ENCODE measurements at regions not wholly inside any gene's neighbourhood (a gene's known extent, or its start where the extent isn't known, plus 50 kb on each side); places are given as distances from the start of the nearest gene placed in this dataset.

DNA sequence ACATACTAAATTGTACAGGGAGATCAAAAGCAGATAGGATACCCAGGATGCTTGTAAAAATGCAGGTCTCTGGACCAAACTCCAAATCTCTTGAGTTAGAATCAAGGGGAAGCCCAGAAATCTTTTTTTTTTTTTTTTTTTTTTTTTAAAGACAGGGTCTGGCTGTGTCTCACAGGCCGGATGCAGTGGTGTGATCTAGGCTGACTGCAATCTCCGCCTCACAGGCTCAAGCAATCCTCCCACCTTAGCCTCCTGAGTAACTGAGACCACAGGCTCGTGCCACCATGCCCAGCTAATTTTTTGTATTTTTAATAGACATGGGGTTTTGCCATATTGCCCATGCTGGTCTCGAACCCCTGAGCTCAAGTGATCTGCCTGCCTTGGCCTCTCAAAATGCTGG lies 373.5 kb downstream of the SHQ1 start:
- TF ChIP-seq CTCF (conservative IDR thresholded peaks at IDR 0.05; ENCODE audit: low read depth, low read length) (no peak), RFX5 (IDR thresholded peaks at IDR 0.05; ENCODE audit: low read depth, low read length) (no peak), NFE2L2 (IDR thresholded peaks at IDR 0.05; ENCODE audit: low read depth, low read length) (no peak), FOS (IDR thresholded peaks at IDR 0.05; ENCODE audit: low read depth, low read length) (no peak), POLR2A (IDR thresholded peaks at IDR 0.05; ENCODE audit: low read depth, low read length) (no peak), MXI1 (IDR thresholded peaks at IDR 0.05; ENCODE audit: borderline replicate concordance, low read depth, low read length) (no peak), MAFK (IDR thresholded peaks at IDR 0.05; ENCODE audit: low read depth, low read length) (no peak), RCOR1 (IDR thresholded peaks at IDR 0.05; ENCODE audit: insufficient replicate concordance, low read length) (no peak), CHD1 (IDR thresholded peaks at IDR 0.05; ENCODE audit: low read depth, low read length) (no peak), RAD21 (IDR thresholded peaks at IDR 0.05; ENCODE audit: low read length) (no peak), CEBPB (IDR thresholded peaks at IDR 0.05; ENCODE audit: low read depth, low read length) (no peak)

Measured in IMR-90 (cell line).